GM19328 (cell line): ENCODE measurements at regions not wholly inside any gene's neighbourhood (a gene's known extent, or its start where the extent isn't known, plus 50 kb on each side); places are given as distances from the start of the nearest gene placed in this dataset.
"Not testable (repeated sequence)": the region's sequence is repeated elsewhere in the genome, so short reads cannot be mapped to it uniquely, and the experiment has no call there.

Experiments used
- ATAC-seq: cut with Tn5 transposase; IDR thresholded peaks from one replicate; pipeline ENCODE4 v1.9.1; 2021; ENCODE audit warnings: mild to moderate bottlenecking, moderate library complexity; ENCODE audit not compliant: unreplicated experiment

- ATAC-seq: no peak
Observed at GRCh38 chr13:42396901-42397655, 125.1 kb downstream of the AKAP11 start.

GRCh38 chr13:42398533-42398932 is 126.6 kb downstream of the AKAP11 start:
- no peak for ATAC-seq

GRCh38 chr13:42400188-42400833 is 128.4 kb downstream of the AKAP11 start:
- no peak for ATAC-seq

GRCh38 chr13:42401376-42401775 is 129.4 kb downstream of the AKAP11 start:
- ATAC-seq: no peak

GRCh38 chr13:42405665-42406390 is 133.9 kb downstream of the AKAP11 start:
- peak; percentile 60 for ATAC-seq

GRCh38 chr13:42409075-42409474 is 137.1 kb downstream of the AKAP11 start:
- ATAC-seq: no peak

- ATAC-seq: no peak
Observed at GRCh38 chr13:42409551-42409950, 137.6 kb downstream of the AKAP11 start.

GRCh38 chr13:42412812-42413483 is 141.0 kb downstream of the AKAP11 start:
- ATAC-seq: no peak

GRCh38 chr13:42413484-42413815 is 141.5 kb downstream of the AKAP11 start:
- ATAC-seq: no peak

- no peak for ATAC-seq
Observed at GRCh38 chr13:42417626-42418025, 145.7 kb downstream of the AKAP11 start.

- ATAC-seq: no peak
Observed at GRCh38 chr13:42418184-42418583, 146.2 kb downstream of the AKAP11 start.

- ATAC-seq: peak; percentile 55
Observed at GRCh38 chr13:42420304-42420703, 148.4 kb downstream of the AKAP11 start.

GRCh38 chr13:42422681-42423080 is 150.7 kb downstream of the AKAP11 start:
- ATAC-seq: no peak

- ATAC-seq: no peak
Observed at GRCh38 chr13:42424182-42424581, 149.8 kb upstream of the TNFSF11 start.

GRCh38 chr13:42445354-42445753 is 128.6 kb upstream of the TNFSF11 start:
- ATAC-seq: no peak

- not testable (repeated sequence) for ATAC-seq
Observed at GRCh38 chr13:42446597-42446996, 127.4 kb upstream of the TNFSF11 start.

GRCh38 chr13:42453091-42453645 is 120.8 kb upstream of the TNFSF11 start:
- no peak for ATAC-seq

- no peak for ATAC-seq
Observed at GRCh38 chr13:42454749-42455148, 119.2 kb upstream of the TNFSF11 start.

- no peak for ATAC-seq
Observed at GRCh38 chr13:42458193-42458592, 115.8 kb upstream of the TNFSF11 start.

- ATAC-seq: no peak
Observed at GRCh38 chr13:42466123-42466522, 107.8 kb upstream of the TNFSF11 start.

GRCh38 chr13:42466609-42467008 is 107.3 kb upstream of the TNFSF11 start:
- ATAC-seq: no peak
